Esophagus mucosa (tissue), 1 donor: ENCODE measurements at regions not wholly inside any gene's neighbourhood (a gene's known extent, or its start where the extent isn't known, plus 50 kb on each side); places are given as distances from the start of the nearest gene placed in this dataset.
"Not testable (repeated sequence)": the region's sequence is repeated elsewhere in the genome, so short reads cannot be mapped to it uniquely, and the experiment has no call there.

Source experiments
- ATAC-seq: fragments of 200-7000 bp; cut with Tn5 transposase; one replicate; pipeline ENCODE4 v1.9.1; 2020
- donor health status: DM: yes; HTN: yes; CAD: no.

- peak; percentile 89 for ATAC-seq
These were observed 49.7 kb downstream of the SIPA1L2 start for GRCh38 chr1:232579958-232580941.

- ATAC-seq: no peak
These were observed 50.5 kb downstream of the SIPA1L2 start for GRCh38 chr1:232579466-232579865.

- ATAC-seq: no peak
These were observed 51.2 kb downstream of the SIPA1L2 start for GRCh38 chr1:232578651-232579195.

GRCh38 chr1:232577772-232578171 is 52.2 kb downstream of the SIPA1L2 start:
- ATAC-seq: no peak

GRCh38 chr1:232576537-232576936 is 53.4 kb downstream of the SIPA1L2 start:
- ATAC-seq: no peak

- ATAC-seq: no peak
These were observed 54.2 kb downstream of the SIPA1L2 start for GRCh38 chr1:232575763-232576040.

- ATAC-seq: peak; percentile 71
These were observed 54.8 kb downstream of the SIPA1L2 start for GRCh38 chr1:232574889-232575762.

GRCh38 chr1:232574077-232574476 is 55.9 kb downstream of the SIPA1L2 start:
- ATAC-seq: no peak

- peak; percentile 59 for ATAC-seq
These were observed 58.4 kb downstream of the SIPA1L2 start for GRCh38 chr1:232571523-232571922.

- ATAC-seq: no peak
These were observed 59.9 kb downstream of the SIPA1L2 start for GRCh38 chr1:232570007-232570406.

- not testable (repeated sequence) for ATAC-seq
These were observed 60.4 kb downstream of the SIPA1L2 start for GRCh38 chr1:232569554-232569921.

- ATAC-seq: no peak
These were observed 60.9 kb downstream of the SIPA1L2 start for GRCh38 chr1:232568906-232569553.

GRCh38 chr1:232568331-232568852 is 61.5 kb downstream of the SIPA1L2 start:
- no peak for ATAC-seq

- ATAC-seq: no peak
These were observed 63.8 kb downstream of the SIPA1L2 start for GRCh38 chr1:232566093-232566492.

GRCh38 chr1:232562855-232563510 is 67.0 kb downstream of the SIPA1L2 start:
- no peak for ATAC-seq

GRCh38 chr1:232561381-232561780 is 68.6 kb downstream of the SIPA1L2 start:
- no peak for ATAC-seq

GRCh38 chr1:232560940-232561339 is 69.0 kb downstream of the SIPA1L2 start:
- no peak for ATAC-seq

- no peak for ATAC-seq
These were observed 71.0 kb downstream of the SIPA1L2 start for GRCh38 chr1:232558954-232559353.

- ATAC-seq: no peak
These were observed 72.3 kb downstream of the SIPA1L2 start for GRCh38 chr1:232557502-232558191.

GRCh38 chr1:232557096-232557495 is 72.8 kb downstream of the SIPA1L2 start:
- ATAC-seq: no peak

GRCh38 chr1:232556351-232556750 is 73.6 kb downstream of the SIPA1L2 start:
- no peak for ATAC-seq
